Trophoblast cell (in vitro differentiated cells and primary cell): ENCODE measurements at regions not wholly inside any gene's neighbourhood (a gene's known extent, or its start where the extent isn't known, plus 50 kb on each side); places are given as distances from the start of the nearest gene placed in this dataset.

Experiments
- DNase-seq, 2 donors: peaks; one replicate each; pipeline ENCODE4 v3.0.0-alpha.2; 2016
- H2AFZ ChIP-seq: 2 replicates; pipeline ENCODE4 v1.6.1; 2013; ENCODE audit warnings: low read length, moderate library complexity, mild to moderate bottlenecking; ENCODE audit not compliant: insufficient read depth, poor library complexity
- H2AK5ac ChIP-seq: 2 replicates; pipeline ENCODE4 v1.6.1; 2013; ENCODE audit warnings: mild to moderate bottlenecking, low read length
- H2BK120ac ChIP-seq: 2 replicates; pipeline ENCODE4 v1.6.1; 2013; ENCODE audit warnings: low read length, mild to moderate bottlenecking, moderate library complexity; ENCODE audit not compliant: insufficient read depth, poor library complexity
- H2BK12ac ChIP-seq: 2 replicates; pipeline ENCODE4 v1.6.1; 2013; ENCODE audit warnings: mild to moderate bottlenecking, low read length, moderate library complexity
- H2BK5ac ChIP-seq: 2 replicates; pipeline ENCODE4 v1.6.1; 2013; ENCODE audit warnings: low read length, low read depth, moderate library complexity, mild to moderate bottlenecking; ENCODE audit not compliant: poor library complexity
- H3K14ac ChIP-seq: 2 replicates; pipeline ENCODE4 v1.6.1; 2013; ENCODE audit warnings: mild to moderate bottlenecking, low read length
- H3K18ac ChIP-seq: 2 replicates; pipeline ENCODE4 v1.6.1; 2013; ENCODE audit warnings: mild to moderate bottlenecking, low read length
- H3K23ac ChIP-seq: 2 replicates; pipeline ENCODE4 v1.6.1; 2013; ENCODE audit warnings: low read length
- H3K27ac ChIP-seq: 2 replicates; pipeline ENCODE4 v1.5.1; 2013; ENCODE audit warnings: low read depth, mild to moderate bottlenecking, inconsistent platforms, low read length, moderate library complexity
- H3K27me3 ChIP-seq: 2 replicates; pipeline ENCODE4 v1.6.1; 2013; ENCODE audit warnings: inconsistent platforms, mild to moderate bottlenecking, low read length, moderate library complexity; ENCODE audit not compliant: insufficient read depth
- H3K36me3 ChIP-seq, 2 experiments: 1 replicate in 1 of 2; 2 replicates in 1 of 2; pipeline ENCODE4 v1.6.1; 2013; ENCODE audit warnings: low read length in 2 of 2, mild to moderate bottlenecking in 2 of 2, moderate library complexity in 1 of 2; ENCODE audit not compliant: insufficient read depth in 2 of 2, control insufficient read depth in 1 of 2
- H3K4ac ChIP-seq: 2 replicates; pipeline ENCODE4 v1.6.1; 2013; ENCODE audit warnings: low read depth, mild to moderate bottlenecking, low read length, moderate library complexity
- H3K4me1 ChIP-seq, 2 experiments: 1 replicate in 1 of 2; 2 replicates in 1 of 2; pipeline ENCODE4 v1.6.1; 2013; ENCODE audit warnings: low read length in 2 of 2, mild to moderate bottlenecking in 2 of 2, moderate library complexity in 1 of 2; ENCODE audit not compliant: insufficient read depth in 2 of 2, control insufficient read depth in 1 of 2
- H3K4me2 ChIP-seq: 2 replicates; pipeline ENCODE4 v1.6.1; 2013; ENCODE audit warnings: inconsistent platforms, mild to moderate bottlenecking, low read length, moderate library complexity
- H3K4me3 ChIP-seq: 2 replicates; pipeline ENCODE4 v1.5.1; 2013; ENCODE audit warnings: mild to moderate bottlenecking, low read depth, low read length, inconsistent platforms
- H3K79me1 ChIP-seq: one replicate; pipeline ENCODE4 v1.6.1; 2013; ENCODE audit warnings: low read length
- H3K79me2 ChIP-seq: 2 replicates; pipeline ENCODE4 v1.6.1; 2013; ENCODE audit warnings: low read length, mild to moderate bottlenecking; ENCODE audit not compliant: control insufficient read depth, insufficient read depth, poor library complexity
- H3K9ac ChIP-seq: 2 replicates; pipeline ENCODE4 v1.6.1; 2013; ENCODE audit warnings: mild to moderate bottlenecking, low read length
- H3K9me3 ChIP-seq: 2 replicates; pipeline ENCODE4 v1.6.1; 2013; ENCODE audit warnings: low read depth, mild to moderate bottlenecking, control low read depth, inconsistent platforms, low read length; ENCODE audit not compliant: insufficient read depth
- H4K12ac ChIP-seq: 2 replicates; pipeline ENCODE4 v1.6.1; 2013; ENCODE audit warnings: low read depth, mild to moderate bottlenecking, low read length, moderate library complexity
- H4K8ac ChIP-seq: 2 replicates; pipeline ENCODE4 v1.6.1; 2013; ENCODE audit warnings: low read depth, mild to moderate bottlenecking, low read length, moderate library complexity
- H4K91ac ChIP-seq: one replicate; pipeline ENCODE4 v1.6.1; 2013; ENCODE audit warnings: low read depth, mild to moderate bottlenecking, low read length, moderate library complexity
- WGBS: extraction: QIAGEN DNeasy Blood & Tissue Kit; methylation state at CpG from one replicate; pipeline ENCODE4 v1.1.7; 2013; ENCODE audit warnings: missing lambda C conversion rate; ENCODE audit not compliant: insufficient read length, insufficient coverage; ENCODE audit errors: extremely low coverage; 5-methylcytosine and 5-hydroxymethylcytosine counted together

- WGBS = no CpG with 5 or more reads among the region's 7 CpGs
- Histone ChIP-seq H2AK5ac (no peak overlapping the region), H3K9ac (no peak overlapping the region), H4K12ac (no peak overlapping the region), H2BK120ac (no peak overlapping the region), H4K91ac (no peak overlapping the region), H3K79me1 (no peaks in the 10 kb centered on the region), H2AFZ (no peak overlapping the region), H3K4me3 (no peak overlapping the region), H2BK5ac (no peak overlapping the region), H3K9me3 (peaks cover 6% of the 10 kb centered on the region), H3K79me2 (no peaks in the 10 kb centered on the region), H3K23ac (no peak overlapping the region), H3K14ac (no peak overlapping the region), H3K4me2 (no peak overlapping the region), H3K4ac (no peak overlapping the region), H4K8ac (no peak overlapping the region), H3K4me1 (peaks cover 4 to 9% of the 10 kb centered on the region in 2 experiments), H3K18ac (no peak overlapping the region), H3K36me3 (no peaks in the 10 kb centered on the region), H2BK12ac (no peak overlapping the region), H3K27me3 (no peaks in the 10 kb centered on the region), H3K27ac (no peak overlapping the region)
- DNase-seq = peak in 1 of 2 donors; percentile 33
Observed at GRCh38 chr6:1103945-1104623, 207.8 kb upstream of the FOXQ1 start.

- WGBS = no CpG with 5 or more reads among the region's 8 CpGs
- Histone ChIP-seq H3K4me2 (no peak overlapping the region), H3K18ac (no peak overlapping the region), H3K14ac (no peak overlapping the region), H2AK5ac (no peak overlapping the region), H2BK5ac (no peak overlapping the region), H3K79me2 (no peaks in the 10 kb centered on the region), H3K27me3 (no peaks in the 10 kb centered on the region), H3K4ac (no peak overlapping the region), H2BK12ac (no peak overlapping the region), H4K91ac (no peak overlapping the region), H4K8ac (no peak overlapping the region), H3K4me3 (no peak overlapping the region), H3K4me1 (peaks cover 4 to 9% of the 10 kb centered on the region in 2 experiments), H3K36me3 (no peaks in the 10 kb centered on the region), H2BK120ac (no peak overlapping the region), H3K79me1 (no peaks in the 10 kb centered on the region), H2AFZ (no peak overlapping the region), H3K9me3 (peaks cover 6% of the 10 kb centered on the region), H4K12ac (no peak overlapping the region), H3K27ac (no peak overlapping the region), H3K23ac (no peak overlapping the region), H3K9ac (no peak overlapping the region)
- no peak for DNase-seq
Observed at GRCh38 chr6:1103021-1103420, 208.9 kb upstream of the FOXQ1 start.

- Histone ChIP-seq H3K9me3 (peaks cover 7% of the 10 kb centered on the region), H4K12ac (no peak overlapping the region), H3K18ac (no peak overlapping the region), H3K27me3 (no peaks in the 10 kb centered on the region), H2BK120ac (no peak overlapping the region), H4K91ac (no peak overlapping the region), H3K4me2 (no peak overlapping the region), H3K23ac (no peak overlapping the region), H3K4ac (no peak overlapping the region), H3K36me3 (no peaks in the 10 kb centered on the region), H2AK5ac (no peak overlapping the region), H3K14ac (no peak overlapping the region), H3K9ac (no peak overlapping the region), H3K79me2 (no peaks in the 10 kb centered on the region), H3K27ac (no peak overlapping the region), H2AFZ (no peak overlapping the region), H2BK12ac (no peak overlapping the region), H3K79me1 (no peaks in the 10 kb centered on the region), H2BK5ac (no peak overlapping the region), H3K4me3 (no peak overlapping the region), H3K4me1 (peaks cover 4 to 7% of the 10 kb centered on the region in 2 experiments), H4K8ac (no peak overlapping the region)
- DNase-seq = no peak
- no CpG with 5 or more reads among the region's 8 CpGs for WGBS
Observed at GRCh38 chr6:1100269-1100668, 211.6 kb upstream of the FOXQ1 start.

- Histone ChIP-seq H3K4ac (no peak overlapping the region), H3K79me1 (no peaks in the 10 kb centered on the region), H2BK120ac (no peak overlapping the region), H3K36me3 (no peaks in the 10 kb centered on the region), H3K27ac (no peak overlapping the region), H2BK5ac (no peak overlapping the region), H2AK5ac (no peak overlapping the region), H3K23ac (no peak overlapping the region), H3K14ac (no peak overlapping the region), H2BK12ac (no peak overlapping the region), H3K4me3 (no peak overlapping the region), H3K4me1 (peaks cover 4% of the 10 kb centered on the region in 2 experiments), H3K18ac (no peak overlapping the region), H3K9me3 (peaks cover 7% of the 10 kb centered on the region), H3K4me2 (no peak overlapping the region), H4K91ac (no peak overlapping the region), H2AFZ (no peak overlapping the region), H4K12ac (no peak overlapping the region), H3K27me3 (no peaks in the 10 kb centered on the region), H4K8ac (no peak overlapping the region), H3K9ac (no peak overlapping the region), H3K79me2 (no peaks in the 10 kb centered on the region)
- WGBS = no CpG with 5 or more reads among the region's 9 CpGs
- no peak for DNase-seq
Observed at GRCh38 chr6:1099264-1099663, 212.6 kb upstream of the FOXQ1 start.
